ENCODE measurements at regions not wholly inside any gene's neighbourhood (a gene's known extent, or its start where the extent isn't known, plus 50 kb on each side); places are given as distances from the start of the nearest gene placed in this dataset.

GRCh38 chr1:238914346-238914745 lies 472.0 kb upstream of the CHRM3 start:
- no peak overlapping the region for H2BK5ac ChIP-seq (ENCODE audit: insufficient read length, low read length)
- H2BK120ac ChIP-seq (ENCODE audit: low read depth, low read length, poor library complexity, severe bottlenecking): no peak overlapping the region
- no peak for TF ChIP-seq CTCF (conservative IDR thresholded peaks at IDR 0.05)
- no peak overlapping the region for H3K9ac ChIP-seq (ENCODE audit: extremely low read depth, insufficient read length, low read length)
- no peak overlapping the region for H2BK15ac ChIP-seq (ENCODE audit: low read depth, low read length)
- Mint-ChIP-seq H3K36me3 (ENCODE audit: insufficient read depth in 1 of 3, low read depth in 3 of 3) (no peaks in the 10 kb centered on the region), H3K4me1 (peaks cover 0 to 8% of the 10 kb centered on the region in 2 experiments; a peak in 2 of 4 replicates), H3K9me3 (peaks cover 0 to 3% of the 10 kb centered on the region in 2 experiments; a peak in 1 of 5 replicates), H3K27ac (peak overlapping the region in 1 of 3 experiments; percentile 11; a peak in 2 of 7 replicates), H3K4me3 (no peak overlapping the region), H3K27me3 (ENCODE audit: low read depth) (no peaks in the 10 kb centered on the region)
- no peak overlapping the region for H3K56ac ChIP-seq (ENCODE audit: insufficient read length, low read depth, low read length)
- H2AK5ac ChIP-seq (ENCODE audit: insufficient read length, low read length): no peak overlapping the region
- H4K91ac ChIP-seq (ENCODE audit: insufficient read length, low read depth, low read length): no peak overlapping the region
- no peak overlapping the region for H3K18ac ChIP-seq (ENCODE audit: insufficient read length, low read depth, low read length)
- no peaks in the 10 kb centered on the region for H3K9me3 ChIP-seq (ENCODE audit: control insufficient read depth, low read depth, low read length)
- H4K8ac ChIP-seq (replicated peaks; ENCODE audit: insufficient read length, low read depth, low read length): no peak overlapping the region
- H4K5ac ChIP-seq (ENCODE audit: insufficient read length, low read depth, low read length): no peak overlapping the region
- H3T11ph ChIP-seq (ENCODE audit: low read length): no peak overlapping the region
- H3K23ac ChIP-seq (ENCODE audit: insufficient read length, low read depth, low read length): no peak overlapping the region
- no peak overlapping the region for H3K14ac ChIP-seq (ENCODE audit: insufficient read depth, low read length)
- no peak overlapping the region for H3K27ac ChIP-seq (ENCODE audit: insufficient read length, low read depth, low read length)
- WGBS (ENCODE audit: extremely low coverage, insufficient read length, low lambda C conversion rate): no CpG with 5 or more reads among the region's 1 CpG
- H4K20me1 ChIP-seq (ENCODE audit: control insufficient read depth, insufficient read depth, insufficient read length): no peaks in the 10 kb centered on the region
- H3K4me2 ChIP-seq (ENCODE audit: insufficient read depth, insufficient read length, low read length): no peak overlapping the region
- no peaks in the 10 kb centered on the region for H3K23me2 ChIP-seq (ENCODE audit: insufficient read length, low read depth, low read length, poor library complexity, severe bottlenecking)
- H2AFZ ChIP-seq (ENCODE audit: low read length): no peak overlapping the region
- H3K27me3 ChIP-seq (ENCODE audit: insufficient read depth, low read length): no peaks in the 10 kb centered on the region
- no peaks in the 10 kb centered on the region for H3K79me2 ChIP-seq (ENCODE audit: insufficient read depth, low read length)
- H3K4ac ChIP-seq (ENCODE audit: low read depth, low read length): no peak overlapping the region
- no peak overlapping the region for H2BK20ac ChIP-seq (ENCODE audit: low read depth, low read length, poor library complexity, severe bottlenecking)
- DNase-seq: no peak
- H3K4me1 ChIP-seq (ENCODE audit: insufficient read depth, low read length): no peaks in the 10 kb centered on the region
- H2BK12ac ChIP-seq (ENCODE audit: insufficient read length, low read depth, low read length): no peak overlapping the region
- no peaks in the 10 kb centered on the region for H3K79me1 ChIP-seq (ENCODE audit: insufficient read depth, low read depth, low read length, poor library complexity, severe bottlenecking)
